ENCODE measurements at regions not wholly inside any gene's neighbourhood (a gene's known extent, or its start where the extent isn't known, plus 50 kb on each side); places are given as distances from the start of the nearest gene placed in this dataset.

DNA sequence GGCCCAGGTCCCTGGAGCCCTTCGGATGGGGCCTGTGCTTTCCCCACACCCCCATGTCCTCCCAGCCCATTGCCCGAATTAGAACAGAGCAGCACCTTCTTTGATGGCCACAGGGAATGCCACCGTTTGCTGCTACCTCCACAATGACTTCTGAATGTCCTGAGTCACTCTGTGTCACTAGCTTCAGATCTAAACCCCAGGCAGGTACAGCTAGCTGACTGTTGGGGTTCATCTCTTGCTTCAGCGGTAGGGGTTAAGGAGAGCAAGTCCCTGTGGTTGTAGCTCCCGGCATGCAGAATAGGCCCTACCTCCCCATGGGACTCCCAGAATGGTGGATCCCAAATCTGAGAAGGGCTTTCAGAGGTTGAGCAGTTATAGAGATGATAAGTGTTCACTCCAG, 291.1 kb upstream of the POU3F1 start:
- intact Hi-C loops (cut with micrococcal nuclease) = no loop called here
- ATAC-seq = no peak

DNA sequence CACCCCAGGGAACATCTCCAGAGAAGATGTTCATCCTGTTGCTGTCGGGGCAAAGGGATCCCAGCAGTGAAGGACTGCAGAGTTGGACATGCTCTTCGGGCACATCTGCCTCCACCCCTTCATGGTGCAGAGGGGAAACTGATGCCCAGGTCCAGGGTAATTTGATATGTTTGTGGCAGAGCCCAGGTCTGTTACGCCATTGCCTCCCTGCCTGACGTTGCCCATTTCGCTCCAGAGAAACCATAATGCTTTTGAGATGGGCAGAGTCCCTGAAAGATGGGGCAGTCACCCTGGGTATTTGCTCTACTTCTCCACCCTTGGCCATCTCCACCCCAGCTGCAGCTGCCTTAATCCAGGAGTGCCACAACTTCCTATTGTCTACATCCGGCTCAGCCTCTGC, 290.4 kb upstream of the POU3F1 start:
- no peak for DNase-seq
- intact Hi-C loops (cut with micrococcal nuclease) = no loop called here

More for the DNA sequence above, 291.1 kb upstream of the POU3F1 start:
- no peak for DNase-seq

DNA sequence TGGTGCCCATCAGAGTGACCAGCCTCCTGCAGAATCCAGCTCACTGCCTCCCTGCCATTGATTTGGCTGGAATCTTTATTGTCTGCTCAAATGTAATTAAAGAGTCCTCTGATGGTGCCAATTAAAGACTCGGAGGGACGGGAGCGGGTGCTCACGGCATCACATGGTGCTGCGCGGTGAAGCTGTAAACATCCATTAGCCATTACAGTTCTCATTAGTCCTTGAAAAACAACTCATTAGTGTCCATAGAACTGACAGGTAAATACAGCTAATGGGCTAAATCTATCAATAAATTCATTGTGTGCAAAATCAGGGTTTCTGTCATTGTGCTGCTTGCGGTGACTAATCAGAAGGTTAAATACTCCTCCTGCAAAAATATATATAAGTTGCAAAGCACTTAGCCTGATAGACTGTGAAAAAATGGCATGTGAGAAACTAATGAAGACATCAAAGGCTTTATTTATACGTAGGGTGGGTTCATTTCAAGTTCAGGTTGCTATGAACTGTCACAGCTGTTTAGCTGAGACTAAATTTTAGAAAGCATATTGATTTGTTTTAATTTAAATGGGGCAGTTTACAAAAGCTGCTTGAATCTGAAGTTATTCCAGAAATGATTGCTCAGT, 289.8 kb upstream of the POU3F1 start:
- intact Hi-C loops (cut with micrococcal nuclease) = no loop called here
- ATAC-seq (no peak), DNase-seq (no peak)

More for the DNA sequence above, 290.4 kb upstream of the POU3F1 start:
- no peak for ATAC-seq

DNA sequence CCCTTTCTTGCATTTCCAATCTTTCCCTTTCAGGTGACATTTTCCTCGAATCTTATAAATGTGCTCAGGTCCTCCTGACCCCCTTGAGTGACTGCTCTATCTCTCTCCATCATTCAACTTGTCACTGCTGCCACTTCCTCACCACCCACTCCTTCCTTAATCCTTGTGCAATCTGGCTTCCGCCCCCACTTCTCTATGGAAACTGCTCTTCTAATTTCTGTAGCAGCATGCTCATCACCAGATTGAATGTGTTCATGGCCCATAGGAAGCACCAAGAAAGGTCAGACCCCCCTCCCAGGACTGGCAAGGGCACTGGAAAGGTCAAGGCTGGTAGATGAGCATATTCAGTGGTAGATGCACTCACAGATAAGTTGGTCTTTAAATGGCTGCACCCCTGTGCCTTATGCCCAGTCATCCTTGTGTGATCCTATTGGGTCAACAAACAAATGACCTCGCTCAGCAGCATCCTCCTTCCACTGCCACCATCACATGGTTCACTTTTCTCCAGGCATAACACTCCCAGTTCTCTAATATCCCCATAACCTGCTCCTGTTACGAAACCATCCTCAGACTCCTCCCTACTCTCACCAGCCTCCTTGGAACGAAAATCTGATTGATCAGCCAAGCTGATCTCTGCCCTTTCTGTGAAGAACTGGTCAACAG, 288.5 kb upstream of the POU3F1 start:
- ATAC-seq (no peak), DNase-seq (no peak)
- intact Hi-C loops (cut with micrococcal nuclease) = no loop called here

DNA sequence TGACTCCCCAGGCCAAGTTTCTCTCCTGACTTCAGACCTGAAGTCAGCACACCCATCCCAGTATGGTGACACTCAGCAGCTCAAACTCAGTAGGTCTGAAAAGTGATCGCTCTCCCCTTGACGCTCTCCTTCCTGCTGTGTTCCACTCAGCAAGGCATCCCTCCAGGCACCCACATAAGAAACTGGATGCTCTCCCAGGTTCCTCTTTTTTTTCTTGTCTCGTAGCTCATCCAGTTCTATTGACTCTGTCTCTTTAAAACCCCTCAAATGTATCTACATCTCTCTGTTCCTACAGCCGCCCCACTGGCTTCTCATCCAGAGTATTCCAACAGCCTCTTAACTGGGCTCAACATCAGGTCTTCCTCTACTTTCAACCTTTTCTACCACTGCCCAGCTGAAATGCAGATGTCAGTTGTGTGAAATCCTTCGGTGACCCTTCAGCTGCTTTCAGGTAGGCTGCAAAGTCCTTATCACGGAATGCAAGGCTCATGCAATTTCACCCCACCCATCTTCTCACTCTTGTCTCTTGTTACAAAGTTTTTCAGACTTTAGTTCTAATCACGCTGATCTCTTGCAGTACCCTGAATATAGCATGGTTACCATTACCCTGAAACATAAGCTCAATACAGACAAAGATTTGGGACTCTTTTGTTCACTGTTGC, 286.2 kb upstream of the POU3F1 start:
- intact Hi-C loops (cut with micrococcal nuclease) = no loop called here
- ATAC-seq (no peak), DNase-seq (no peak)

DNA sequence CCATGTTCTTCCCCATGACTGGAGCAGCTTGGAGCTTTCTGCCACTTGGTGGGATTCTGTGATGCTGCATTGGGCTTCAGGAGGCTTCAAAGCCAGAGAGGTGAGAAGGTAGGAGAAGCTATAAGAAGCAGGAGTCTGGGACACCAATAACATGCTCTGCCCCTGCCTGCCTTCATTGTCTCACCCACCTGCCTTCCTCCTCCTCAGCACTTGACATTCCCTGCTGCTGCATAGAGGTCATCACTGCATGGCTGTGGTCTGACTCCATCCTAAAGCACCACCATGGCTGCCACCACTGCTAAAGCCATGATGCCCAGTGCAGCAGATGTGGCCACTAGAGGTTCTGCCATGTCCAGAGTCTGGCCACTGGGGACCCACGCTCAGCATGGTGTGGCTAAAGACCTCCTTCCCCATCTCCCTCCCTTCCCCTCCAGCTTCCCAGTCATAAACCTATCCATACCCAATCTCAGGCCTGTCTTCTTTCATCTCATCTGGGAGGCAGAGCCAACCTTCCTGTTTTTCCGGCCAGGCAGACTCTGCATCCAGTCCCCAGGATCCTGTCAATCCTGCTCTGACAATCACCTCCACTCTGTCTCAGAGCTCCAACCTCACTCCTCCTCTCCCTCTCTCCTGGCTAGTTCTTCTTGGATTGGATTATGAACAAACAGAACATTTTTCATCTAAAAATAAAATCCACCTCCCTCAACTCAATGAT, 285.1 kb upstream of the POU3F1 start:
- DNase-seq = no peak
- ATAC-seq = no peak
- intact Hi-C loops (cut with micrococcal nuclease) = no loop called here

DNA sequence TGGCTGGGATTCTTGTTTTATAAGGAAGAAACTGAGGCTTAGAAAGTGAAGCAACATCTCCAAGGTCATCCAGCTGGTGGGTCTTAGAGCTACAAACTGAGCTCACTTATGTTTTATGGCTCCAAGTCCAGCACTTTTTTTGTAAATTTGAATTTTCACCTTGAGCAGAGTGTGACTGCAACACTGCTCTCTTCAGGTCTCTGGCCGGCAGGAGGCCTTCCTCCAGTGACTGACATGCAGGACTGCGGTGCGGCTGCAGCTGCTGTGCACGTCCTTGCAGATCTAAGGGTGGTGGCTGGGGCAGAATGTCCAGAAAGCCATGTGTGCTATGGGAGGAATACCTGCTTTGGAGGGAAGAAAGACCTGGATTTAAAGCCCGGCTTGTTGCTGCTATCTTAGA, 284.2 kb upstream of the POU3F1 start:
- no peak for ATAC-seq
- intact Hi-C loops (cut with micrococcal nuclease) = no loop called here

DNA sequence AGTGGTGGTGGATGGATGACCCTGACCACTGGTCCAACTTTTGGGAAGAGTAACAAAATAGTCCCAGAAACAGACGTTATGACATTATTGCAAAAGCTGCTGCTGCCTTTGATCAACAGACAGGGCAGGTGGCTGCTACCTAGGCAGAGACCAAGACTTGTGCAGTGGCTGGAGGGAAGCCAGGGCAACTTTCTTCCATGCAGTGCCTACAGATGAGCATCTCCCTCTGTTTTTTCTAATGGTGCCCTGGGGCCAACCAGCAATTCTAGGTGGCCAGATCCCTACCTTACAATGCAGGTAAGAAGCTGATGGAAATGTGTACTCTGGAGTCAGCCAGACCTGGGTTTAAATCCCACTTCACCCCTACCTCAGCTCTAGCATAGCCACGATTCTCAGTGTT, 283.1 kb upstream of the POU3F1 start:
- no peak for DNase-seq
- intact Hi-C loops (cut with micrococcal nuclease) = no loop called here
- no peak for ATAC-seq

More for the DNA sequence above, 284.2 kb upstream of the POU3F1 start:
- DNase-seq = no peak

DNA sequence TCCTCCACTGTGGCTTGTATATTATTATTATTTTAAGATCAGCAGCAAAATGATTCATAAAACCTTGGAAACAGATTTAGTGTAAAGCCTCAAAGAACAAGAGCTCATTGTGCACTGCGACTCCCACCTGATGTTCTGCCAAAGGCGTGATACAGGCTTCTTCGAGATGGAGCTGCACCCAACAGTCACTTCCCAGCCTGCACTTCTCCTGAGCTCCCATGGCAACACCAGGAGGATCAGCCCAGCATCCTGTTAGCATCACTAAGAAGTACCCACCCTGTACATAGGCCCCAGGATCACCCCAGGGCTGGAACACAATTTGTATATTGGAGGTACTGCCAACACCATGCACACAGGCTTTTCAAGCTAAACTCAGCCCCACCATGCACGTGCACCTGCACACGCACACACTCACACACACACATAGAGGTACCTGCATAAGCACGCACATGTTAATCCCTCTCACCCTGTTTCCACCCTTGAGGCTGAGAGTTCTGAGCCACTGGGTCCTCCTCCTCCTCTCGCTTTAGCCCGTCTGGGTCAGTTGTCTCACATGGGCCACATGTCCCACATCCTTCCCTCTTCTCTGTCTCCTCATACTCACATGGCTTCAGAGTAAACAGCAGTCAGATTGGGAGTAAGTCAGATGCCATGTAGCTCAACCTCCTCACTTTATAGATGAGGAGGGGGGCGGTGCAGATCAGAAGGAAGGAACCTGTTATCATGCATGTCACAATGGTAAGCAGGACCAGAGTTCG, 281.9 kb upstream of the POU3F1 start:
- no peak for DNase-seq
- intact Hi-C loops (cut with micrococcal nuclease) = no loop called here
- ATAC-seq = no peak

DNA sequence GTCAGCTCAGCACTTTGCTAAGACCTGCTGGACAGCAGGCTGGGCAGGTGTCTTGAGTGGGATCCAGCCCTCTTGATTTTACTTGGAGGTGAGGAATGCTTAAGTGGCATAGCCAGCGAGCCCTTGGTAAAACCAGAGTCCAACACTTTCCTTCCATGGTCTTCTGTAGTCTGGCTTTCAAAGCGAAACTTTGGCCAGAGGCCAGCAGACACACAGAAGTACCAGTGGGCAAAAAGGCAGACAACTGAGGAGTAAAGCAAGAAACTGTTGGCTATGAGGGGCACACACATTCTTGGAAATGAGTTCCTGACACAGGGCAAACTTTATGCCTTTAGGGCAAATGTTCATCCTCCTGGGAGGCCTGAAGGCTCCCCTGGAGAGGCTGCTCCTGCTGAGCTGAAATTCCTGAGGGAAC, 281.0 kb upstream of the POU3F1 start:
- ATAC-seq (no peak), DNase-seq (no peak)
- intact Hi-C loops (cut with micrococcal nuclease) = no loop called here

DNA sequence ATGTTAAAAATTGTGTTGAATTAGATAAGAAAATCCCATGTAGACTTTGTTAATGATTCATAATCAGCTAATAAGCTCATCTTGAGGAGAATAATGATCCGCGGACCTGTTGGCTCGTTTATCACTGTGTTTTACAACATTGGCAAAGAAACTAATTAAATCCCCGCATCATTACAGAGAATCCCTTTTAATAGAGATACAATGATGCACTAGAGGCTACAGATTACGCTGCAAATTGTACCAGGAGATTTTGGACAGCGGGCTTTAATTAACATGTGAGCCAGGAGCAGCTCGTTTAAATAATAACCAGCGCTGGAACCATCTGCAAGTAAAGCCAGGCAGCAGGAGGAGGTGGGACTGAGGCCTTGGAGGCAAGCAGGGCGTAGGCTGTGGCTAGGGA, 280.3 kb upstream of the POU3F1 start:
- intact Hi-C loops (cut with micrococcal nuclease) = no loop called here
- no peak for DNase-seq
- no peak for ATAC-seq

DNA sequence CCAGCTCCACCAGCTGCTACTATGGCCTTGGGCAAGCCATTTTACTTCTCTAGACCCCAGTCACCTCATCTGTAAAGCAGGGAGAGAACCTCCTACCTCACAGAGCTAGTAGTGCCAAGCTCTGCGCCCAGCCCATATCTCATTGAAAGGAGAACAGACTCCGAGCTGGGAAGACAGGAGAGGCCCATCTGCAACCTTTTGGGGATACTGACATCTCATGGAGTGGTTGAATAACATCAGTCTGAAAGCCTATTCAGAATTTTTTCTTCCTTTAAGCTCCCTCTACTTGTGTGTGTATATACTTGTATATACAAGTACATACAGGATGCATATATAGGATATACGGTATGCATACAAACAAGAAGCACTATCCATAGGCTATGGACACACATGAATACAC, 279.5 kb upstream of the POU3F1 start:
- no peak for DNase-seq
- intact Hi-C loops (cut with micrococcal nuclease) = no loop called here
- ATAC-seq = no peak

DNA sequence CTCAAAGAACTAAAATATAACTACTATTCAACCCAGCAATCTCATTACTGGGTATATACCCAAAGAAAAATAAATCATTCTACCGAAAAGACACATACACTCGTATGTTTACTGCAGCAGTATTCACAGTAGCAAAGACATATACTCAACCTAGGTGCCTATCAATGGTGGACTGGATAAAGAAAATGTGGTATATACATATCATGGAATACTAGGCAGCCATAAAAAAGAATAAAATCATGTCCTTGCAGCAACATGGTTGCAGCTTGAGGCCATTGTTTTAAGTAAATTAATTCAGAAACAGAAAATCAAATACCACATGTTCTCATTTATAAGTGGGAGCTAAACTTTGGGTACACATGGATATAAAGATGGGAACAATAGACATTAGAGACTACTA, 266.2 kb upstream of the POU3F1 start:
- ATAC-seq (no peak), DNase-seq (no peak)
- intact Hi-C loops (cut with micrococcal nuclease) = no loop called here

DNA sequence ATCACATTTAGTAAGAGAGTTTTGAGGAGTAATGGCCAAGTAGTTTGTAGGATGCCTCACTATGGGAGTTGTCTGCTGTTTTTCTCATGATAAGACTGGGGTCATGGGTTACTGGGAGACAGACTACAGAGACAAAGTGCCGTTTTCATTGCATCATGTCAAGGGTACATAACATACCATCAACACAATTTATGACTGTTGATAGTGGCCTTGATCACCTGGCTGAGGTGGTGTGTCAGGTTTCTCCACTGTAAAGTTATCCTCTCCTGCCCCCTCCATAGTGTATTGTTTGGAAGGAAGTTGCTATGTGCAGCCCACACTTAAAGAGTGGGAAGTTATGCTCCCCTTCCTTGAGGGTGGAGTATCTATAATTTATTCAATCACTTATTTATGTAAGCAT, 263.5 kb upstream of the POU3F1 start:
- DNase-seq (no peak), ATAC-seq (no peak)
- intact Hi-C loops (cut with micrococcal nuclease) = no loop called here

DNA sequence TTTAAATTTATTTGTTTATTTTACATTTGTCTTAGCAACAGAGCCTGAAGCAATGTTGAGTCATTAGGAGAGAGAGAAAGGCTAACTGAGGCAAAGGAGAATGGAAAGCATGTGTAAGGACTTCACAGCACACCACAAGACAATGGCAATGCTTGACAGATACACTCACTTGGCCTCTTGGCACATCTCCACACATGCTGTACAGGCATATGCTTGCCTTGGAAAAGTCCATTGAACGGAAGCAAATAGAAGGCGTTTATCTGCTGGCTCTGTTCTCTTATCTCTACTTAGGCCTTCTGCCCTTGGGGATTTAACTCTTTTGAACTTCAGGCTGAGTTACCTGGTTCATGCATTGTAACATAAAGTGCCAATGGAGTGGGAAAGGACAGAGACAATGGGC, 262.2 kb upstream of the POU3F1 start:
- no peak for DNase-seq
- intact Hi-C loops (cut with micrococcal nuclease) = no loop called here
- ATAC-seq = no peak

DNA sequence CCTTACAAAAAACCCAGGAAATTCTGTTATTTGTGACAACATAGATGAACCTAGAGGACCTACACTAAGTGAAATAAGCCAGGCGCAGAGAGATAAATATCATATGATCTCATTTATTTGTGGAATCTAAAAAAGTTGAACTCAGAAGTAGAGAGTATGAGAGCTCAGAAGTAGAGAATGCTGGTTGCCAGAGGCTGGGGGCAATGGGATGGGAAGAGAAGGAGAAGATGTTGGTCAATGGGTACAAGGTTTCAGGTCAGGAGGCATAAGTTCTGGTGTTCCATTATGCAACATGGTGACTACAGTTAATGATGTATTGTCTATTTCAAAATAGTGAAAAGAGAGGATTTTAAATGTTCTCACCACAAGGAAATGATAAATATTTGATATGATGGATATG, 259.1 kb upstream of the POU3F1 start:
- no peak for ATAC-seq
- DNase-seq = no peak
- intact Hi-C loops (cut with micrococcal nuclease) = no loop called here

DNA sequence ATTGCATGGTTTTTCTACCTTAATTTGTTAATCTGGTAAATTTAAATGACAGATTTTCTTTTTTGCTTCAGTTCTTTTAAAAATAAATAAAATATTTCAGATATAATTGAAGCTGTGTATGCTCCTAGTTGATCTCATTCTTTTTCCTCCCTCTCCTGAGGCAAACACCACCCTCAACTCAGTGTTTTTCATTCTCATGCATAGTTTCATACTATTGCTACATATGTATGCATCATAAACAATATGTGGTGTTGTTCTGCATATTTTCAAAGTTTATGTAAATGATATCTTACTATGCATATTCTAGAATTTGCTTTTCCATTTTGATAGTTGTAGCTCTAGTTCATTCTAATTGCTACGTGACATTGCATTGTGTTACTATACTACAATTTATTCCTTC, 257.2 kb upstream of the POU3F1 start:
- intact Hi-C loops (cut with micrococcal nuclease) = no loop called here
- ATAC-seq (no peak), DNase-seq (no peak)

DNA sequence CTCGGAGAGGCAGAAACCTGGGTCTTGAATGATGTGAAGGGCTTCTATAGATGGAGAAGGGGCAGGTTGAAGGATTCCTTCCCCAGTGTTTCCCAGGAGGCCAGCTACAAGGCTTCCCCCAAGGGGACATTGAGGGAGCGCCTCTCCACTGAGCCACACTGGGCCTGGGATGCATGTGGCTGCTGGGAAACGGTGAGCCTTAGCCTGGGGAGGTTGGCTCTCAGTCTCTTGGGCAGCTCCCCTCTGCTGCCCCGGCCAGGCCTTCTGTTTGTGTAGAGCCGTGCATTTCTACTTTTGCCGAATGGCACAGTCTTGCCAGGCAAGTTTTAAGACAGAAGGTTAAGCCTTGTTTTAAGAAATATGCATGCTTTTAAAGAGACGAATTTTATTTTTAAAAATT, 254.4 kb upstream of the POU3F1 start:
- DNase-seq (no peak), ATAC-seq (no peak)
- intact Hi-C loops (cut with micrococcal nuclease) = no loop called here

DNA sequence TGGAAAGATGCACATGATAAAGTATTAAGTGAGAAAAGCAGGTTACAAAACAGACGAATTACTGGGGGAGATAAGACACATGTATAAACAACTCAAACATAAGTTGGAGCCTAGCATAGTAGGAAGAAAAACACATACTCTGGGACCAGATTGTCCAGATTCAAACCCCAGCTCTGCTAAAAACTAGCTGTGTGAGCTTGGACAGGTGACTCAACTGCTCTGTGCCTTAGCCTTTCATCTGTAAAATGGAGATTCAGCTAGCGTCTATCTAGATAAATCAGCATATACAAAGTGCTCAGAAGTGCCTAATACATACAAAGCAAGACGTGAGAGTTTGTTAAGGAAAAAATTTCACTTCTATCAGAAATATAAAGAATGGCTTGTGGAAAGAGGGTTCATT, 254.0 kb upstream of the POU3F1 start:
- no peak for DNase-seq
- intact Hi-C loops (cut with micrococcal nuclease) = no loop called here
- no peak for ATAC-seq

DNA sequence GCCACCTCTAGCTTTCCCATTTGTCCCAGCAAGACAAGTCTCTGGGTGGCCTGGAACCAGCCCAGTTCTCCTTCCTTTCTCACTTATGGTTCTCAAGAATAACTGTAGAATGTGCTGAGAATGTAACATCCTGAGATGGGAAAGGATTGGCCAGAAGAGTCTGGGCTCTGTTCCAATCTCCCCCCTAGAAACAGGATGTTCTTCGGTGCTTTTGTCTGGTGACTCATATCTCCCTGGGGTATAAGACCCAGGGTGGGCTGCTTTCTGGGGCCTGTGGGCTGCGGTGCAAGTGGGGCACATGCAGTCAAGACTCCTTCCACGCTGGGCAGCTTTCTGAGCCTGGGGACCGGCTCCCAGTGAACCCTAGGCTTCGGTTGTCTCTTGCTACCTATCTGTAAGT, 251.2 kb upstream of the POU3F1 start:
- DNase-seq = no peak
- intact Hi-C loops (cut with micrococcal nuclease) = no loop called here
- no peak for ATAC-seq

All from left ventricle myocardium superior (tissue), 1 donor.